Liver (tissue), 3 donors: ENCODE measurements at regions not wholly inside any gene's neighbourhood (a gene's known extent, or its start where the extent isn't known, plus 50 kb on each side); places are given as distances from the start of the nearest gene placed in this dataset.

Experiments
- ATF3 ChIP-seq: IDR thresholded peaks from 2 replicates; pipeline ENCODE4 v1.6.1; 2016; ENCODE audit warnings: antibody characterized with exemption
- CTCF ChIP-seq: fragments of 150-350 bp; IDR thresholded peaks from 2 replicates; pipeline ENCODE4 v1.5.1; 2017; ENCODE audit warnings: improper control_type of control experiment, low read depth, low read length; ENCODE audit not compliant: missing input control
- GABPA ChIP-seq, 2 donors: IDR thresholded peaks in 1 of 2; conservative IDR thresholded peaks in 1 of 2; 2 replicates each; pipeline ENCODE4 v1.6.1; 2016; ENCODE audit warnings: antibody characterized with exemption in 2 of 2, mild to moderate bottlenecking in 1 of 2, moderate library complexity in 1 of 2
- MAX ChIP-seq: IDR thresholded peaks from 2 replicates; pipeline ENCODE4 v1.6.1; 2016; ENCODE audit warnings: antibody characterized with exemption
- REST ChIP-seq: IDR thresholded peaks from 2 replicates; pipeline ENCODE4 v1.6.1; 2016; ENCODE audit warnings: antibody characterized with exemption, mild to moderate bottlenecking
- RXRA ChIP-seq, 2 donors: IDR thresholded peaks; 2 replicates each; pipeline ENCODE4 v1.6.1; 2017 to 2018; ENCODE audit warnings: antibody characterized with exemption in 2 of 2, mild to moderate bottlenecking in 1 of 2
- SP1 ChIP-seq: IDR thresholded peaks from 2 replicates; pipeline ENCODE4 v1.6.1; 2018; ENCODE audit warnings: antibody characterized with exemption, mild to moderate bottlenecking
- YY1 ChIP-seq: IDR thresholded peaks from 2 replicates; pipeline ENCODE4 v1.6.1; 2016; ENCODE audit warnings: antibody characterized with exemption, mild to moderate bottlenecking
- ZBTB33 ChIP-seq: IDR thresholded peaks from 2 replicates; pipeline ENCODE4 v1.6.1; 2016; ENCODE audit warnings: antibody characterized with exemption
- donor health status: healthy.
- donor health status: healthy.

GRCh38 chr7:142500366-142500765 lies 242.5 kb upstream of the PRSS58 start:
- TF ChIP-seq ATF3 (no peak), YY1 (no peak), MAX (no peak), CTCF (no peak), ZBTB33 (no peak), RXRA (IDR thresholded peaks at IDR 0.05) (no peak), GABPA (IDR thresholded peaks at IDR 0.05 in 1 of 2, conservative IDR thresholded peaks at IDR 0.05 in 1 of 2) (no peak), SP1 (no peak), REST (no peak)
